GM18498 (cell line): ENCODE measurements at regions not wholly inside any gene's neighbourhood (a gene's known extent, or its start where the extent isn't known, plus 50 kb on each side); places are given as distances from the start of the nearest gene placed in this dataset.

ENCODE experiments used
- ATAC-seq: cut with Tn5 transposase; IDR thresholded peaks from one replicate; pipeline ENCODE4 v1.9.1; 2021; ENCODE audit warnings: mild to moderate bottlenecking, moderate library complexity; ENCODE audit not compliant: unreplicated experiment

- ATAC-seq: no peak
Observed at GRCh38 chr4:112982680-112983079, 66.8 kb upstream of the ANK2 start.

GRCh38 chr4:112994732-112995464 is 54.6 kb upstream of the ANK2 start:
- no peak for ATAC-seq
